Uterus (tissue), 3 donors: ENCODE measurements at regions not wholly inside any gene's neighbourhood (a gene's known extent, or its start where the extent isn't known, plus 50 kb on each side); places are given as distances from the start of the nearest gene placed in this dataset.

Source experiments
- DNase-seq, 2 donors: peaks; one replicate each; pipeline ENCODE4 v3.0.0-alpha.2; 2019 to 2020
- H3K27ac ChIP-seq, 2 donors: fragments of 200-600 bp; sonication (generic); 1 replicate in 1 of 2; 2 replicates in 1 of 2; pipeline ENCODE4 v1.5.1; 2016 to 2018
- H3K27me3 ChIP-seq, 2 donors: fragments of 200-600 bp; sonication (generic); one replicate each; pipeline ENCODE4 v1.5.1; 2018 to 2019; ENCODE audit warnings: control low read depth in 1 of 2
- H3K36me3 ChIP-seq, 2 donors: fragments of 200-600 bp; sonication (generic); one replicate each; pipeline ENCODE4 v1.5.1; 2019; ENCODE audit warnings: control low read depth in 1 of 2
- H3K4me1 ChIP-seq, 2 donors: fragments of 200-600 bp; sonication (generic); one replicate each; pipeline ENCODE4 v1.5.1; 2018 to 2019; ENCODE audit warnings: control low read depth in 1 of 2
- H3K4me3 ChIP-seq, 2 donors: fragments of 200-600 bp; sonication (generic); 1 replicate in 1 of 2; 2 replicates in 1 of 2; pipeline ENCODE4 v1.5.1; 2018 to 2019; ENCODE audit warnings: mild to moderate bottlenecking in 1 of 2
- H3K9me3 ChIP-seq, 2 donors: fragments of 200-600 bp; sonication (generic); one replicate each; pipeline ENCODE4 v1.5.1; 2019; ENCODE audit warnings: control low read depth in 1 of 2
- POLR2A ChIP-seq, 2 donors: fragments of 450-650 bp; IDR thresholded peaks; one replicate each; pipeline ENCODE4 v1.6.1; 2016; ENCODE audit warnings: antibody characterized with exemption in 2 of 2, mild to moderate bottlenecking in 1 of 2, moderate library complexity in 1 of 2
- intact Hi-C: fragments of 100-400 bp; cut with DNase I; formaldehyde crosslinking; loops from one replicate; pipeline ENCODE4 v1.15.1; 2023; ENCODE audit warnings: low total_unique reads
- TF ChIP-seq, protein P1 (sequence below), 4 experiments: fragments of 200-600 bp in 2 of 4; fragments of 450-650 bp in 2 of 4; sonication (generic) in 2 of 4; IDR thresholded peaks; one replicate each; pipeline ENCODE4 v1.5.1; 2016 to 2019; ENCODE audit warnings: antibody characterized with exemption in 4 of 4, mild to moderate bottlenecking in 2 of 4, moderate library complexity in 1 of 4
- donor health status: DM: yes; HTN: yes; CAD: no.

- Histone ChIP-seq H3K4me1 (no peaks in the 10 kb centered on the region), H3K27ac (no peak overlapping the region), H3K4me3 (no peak overlapping the region), H3K9me3 (no peaks in the 10 kb centered on the region), H3K36me3 (no peaks in the 10 kb centered on the region), H3K27me3 (no peaks in the 10 kb centered on the region)
- TF ChIP-seq, protein P1, sequence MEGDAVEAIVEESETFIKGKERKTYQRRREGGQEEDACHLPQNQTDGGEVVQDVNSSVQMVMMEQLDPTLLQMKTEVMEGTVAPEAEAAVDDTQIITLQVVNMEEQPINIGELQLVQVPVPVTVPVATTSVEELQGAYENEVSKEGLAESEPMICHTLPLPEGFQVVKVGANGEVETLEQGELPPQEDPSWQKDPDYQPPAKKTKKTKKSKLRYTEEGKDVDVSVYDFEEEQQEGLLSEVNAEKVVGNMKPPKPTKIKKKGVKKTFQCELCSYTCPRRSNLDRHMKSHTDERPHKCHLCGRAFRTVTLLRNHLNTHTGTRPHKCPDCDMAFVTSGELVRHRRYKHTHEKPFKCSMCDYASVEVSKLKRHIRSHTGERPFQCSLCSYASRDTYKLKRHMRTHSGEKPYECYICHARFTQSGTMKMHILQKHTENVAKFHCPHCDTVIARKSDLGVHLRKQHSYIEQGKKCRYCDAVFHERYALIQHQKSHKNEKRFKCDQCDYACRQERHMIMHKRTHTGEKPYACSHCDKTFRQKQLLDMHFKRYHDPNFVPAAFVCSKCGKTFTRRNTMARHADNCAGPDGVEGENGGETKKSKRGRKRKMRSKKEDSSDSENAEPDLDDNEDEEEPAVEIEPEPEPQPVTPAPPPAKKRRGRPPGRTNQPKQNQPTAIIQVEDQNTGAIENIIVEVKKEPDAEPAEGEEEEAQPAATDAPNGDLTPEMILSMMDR (IDR thresholded peaks at IDR 0.05) = no peak
- TF ChIP-seq POLR2A (IDR thresholded peaks at IDR 0.05) = no peak
- intact Hi-C loops = loop anchor here (5.0 to 10.0 kb wide), 2 partner anchors 1032 to 1374 kb away; no protein-coding TSS in a partner anchor
- DNase-seq = no peak
Observed at GRCh38 chr17:53630638-53631037, 192.1 kb upstream of the KIF2B start.

DNA sequence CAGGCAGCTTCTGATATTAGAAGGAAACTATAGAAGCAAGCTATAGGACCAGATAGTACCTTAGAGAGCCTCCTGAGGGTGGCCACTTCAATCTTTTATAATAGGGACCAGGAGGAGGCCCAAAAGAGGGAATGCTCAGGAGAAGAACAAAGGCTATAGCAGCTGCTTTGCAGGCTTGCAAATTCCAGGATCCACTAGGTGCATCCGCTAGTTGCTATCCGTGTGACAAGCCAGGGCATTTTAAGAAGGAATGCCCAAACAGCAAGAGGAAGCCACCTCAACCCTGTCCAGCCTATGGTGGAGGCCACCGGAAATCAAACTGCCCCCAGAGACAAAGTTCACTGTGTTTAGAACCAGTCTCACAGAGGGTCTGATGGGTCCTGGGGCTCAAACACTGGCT, 192.6 kb upstream of the KIF2B start:
- H3K27me3 ChIP-seq = no peaks in the 10 kb centered on the region
- no peaks in the 10 kb centered on the region for H3K4me1 ChIP-seq
- no peaks in the 10 kb centered on the region for H3K36me3 ChIP-seq
- H3K27ac ChIP-seq = no peak overlapping the region
- no peak overlapping the region for H3K4me3 ChIP-seq
- H3K9me3 ChIP-seq = no peaks in the 10 kb centered on the region
- intact Hi-C loops = loop anchor here (5.0 to 10.0 kb wide), 2 partner anchors 1032 to 1375 kb away; no protein-coding TSS in a partner anchor
- no peak for TF ChIP-seq POLR2A (IDR thresholded peaks at IDR 0.05)
- TF ChIP-seq, protein P1 (IDR thresholded peaks at IDR 0.05) = no peak
- DNase-seq = no peak

- Histone ChIP-seq H3K27ac (no peak overlapping the region), H3K27me3 (no peaks in the 10 kb centered on the region), H3K4me3 (no peak overlapping the region), H3K36me3 (no peaks in the 10 kb centered on the region), H3K9me3 (no peaks in the 10 kb centered on the region), H3K4me1 (no peaks in the 10 kb centered on the region)
- DNase-seq = no peak
- TF ChIP-seq, protein P1 (IDR thresholded peaks at IDR 0.05) = no peak
- TF ChIP-seq POLR2A (IDR thresholded peaks at IDR 0.05) = no peak
- intact Hi-C loops = no loop called here
Observed at GRCh38 chr17:53629188-53629587, 193.5 kb upstream of the KIF2B start.

- no peak for DNase-seq
- no peak overlapping the region for H3K4me3 ChIP-seq
- H3K36me3 ChIP-seq = no peaks in the 10 kb centered on the region
- TF ChIP-seq, protein P1 (IDR thresholded peaks at IDR 0.05) = no peak
- TF ChIP-seq POLR2A (IDR thresholded peaks at IDR 0.05) = no peak
- intact Hi-C loops = no loop called here
- no peak overlapping the region for H3K27ac ChIP-seq
- no peaks in the 10 kb centered on the region for H3K9me3 ChIP-seq
- no peaks in the 10 kb centered on the region for H3K4me1 ChIP-seq
- no peaks in the 10 kb centered on the region for H3K27me3 ChIP-seq
Observed at GRCh38 chr17:53628011-53628410, 194.7 kb upstream of the KIF2B start.

GRCh38 chr17:53627511-53627910, 195.2 kb upstream of the KIF2B start:
- Histone ChIP-seq H3K27me3 (no peaks in the 10 kb centered on the region), H3K27ac (no peak overlapping the region), H3K4me3 (no peak overlapping the region), H3K9me3 (no peaks in the 10 kb centered on the region), H3K4me1 (no peaks in the 10 kb centered on the region), H3K36me3 (no peaks in the 10 kb centered on the region)
- no peak for DNase-seq
- no peak for TF ChIP-seq POLR2A (IDR thresholded peaks at IDR 0.05)
- TF ChIP-seq, protein P1 (IDR thresholded peaks at IDR 0.05) = no peak
- intact Hi-C loops = no loop called here
